Keratinocyte (primary cell): ENCODE measurements at regions not wholly inside any gene's neighbourhood (a gene's known extent, or its start where the extent isn't known, plus 50 kb on each side); places are given as distances from the start of the nearest gene placed in this dataset.

Experiments used
- DNase-seq: peaks from one replicate; pipeline ENCODE4 v3.0.0-alpha.2; 2011; ENCODE audit warnings: low read depth, missing footprints, low spot score
- FAIRE-seq: peaks from 2 replicates; lab custom pipeline; 2011; peaks lifted over from hg19 to GRCh38; lab: Jason Lieb, UNC
- H2AFZ ChIP-seq: 2 replicates; pipeline ENCODE4 v1.6.0; 2012; ENCODE audit warnings: low read length, control low read depth, inconsistent platforms; ENCODE audit not compliant: control insufficient read depth
- H3K27ac ChIP-seq: 2 replicates; pipeline ENCODE4 v1.5.1; 2011; ENCODE audit warnings: low read length; ENCODE audit not compliant: control insufficient read depth, insufficient read depth
- H3K27me3 ChIP-seq: 3 replicates; pipeline ENCODE4 v1.6.0; 2011; ENCODE audit warnings: low read length; ENCODE audit not compliant: control insufficient read depth, insufficient read depth; ENCODE audit errors: extremely low read depth
- H3K36me3 ChIP-seq, 2 experiments: 2 replicates in 1 of 2; 3 replicates in 1 of 2; pipeline ENCODE4 v1.5.1; 2011; ENCODE audit warnings: low read length in 2 of 2, mild to moderate bottlenecking in 1 of 2; ENCODE audit not compliant: control insufficient read depth in 2 of 2, insufficient read depth in 2 of 2; ENCODE audit errors: extremely low read depth in 1 of 2
- H3K4me1 ChIP-seq: 3 replicates; pipeline ENCODE4 v1.5.1; 2011; ENCODE audit warnings: low read length; ENCODE audit not compliant: control insufficient read depth, insufficient read depth; ENCODE audit errors: extremely low read depth
- H3K4me2 ChIP-seq: 3 replicates; pipeline ENCODE4 v1.6.0; 2011; ENCODE audit warnings: low read depth, low read length; ENCODE audit not compliant: control insufficient read depth, insufficient read depth; ENCODE audit errors: extremely low read depth
- H3K4me3 ChIP-seq, 3 experiments: fragments of 200-600 bp in 1 of 3; sonication (generic) in 1 of 3; 2 replicates in 2 of 3; 3 replicates in 1 of 3; pipeline ENCODE4 v1.5.1; 2011 to 2016; ENCODE audit warnings: low read length in 3 of 3, mild to moderate bottlenecking in 3 of 3, control low read depth in 2 of 3, inconsistent platforms in 1 of 3, low read depth in 1 of 3, mixed read lengths in 1 of 3, mixed run types in 1 of 3, moderate library complexity in 1 of 3; ENCODE audit not compliant: control insufficient read depth in 2 of 3, insufficient read depth in 2 of 3; ENCODE audit errors: extremely low read depth in 1 of 3
- H3K79me2 ChIP-seq: 2 replicates; pipeline ENCODE4 v1.6.0; 2012; ENCODE audit warnings: low read length; ENCODE audit not compliant: control insufficient read depth, insufficient read depth
- H3K9ac ChIP-seq: 3 replicates; pipeline ENCODE4 v1.6.0; 2011; ENCODE audit warnings: low read length; ENCODE audit not compliant: control insufficient read depth, insufficient read depth; ENCODE audit errors: extremely low read depth
- H3K9me1 ChIP-seq: 3 replicates; pipeline ENCODE4 v1.6.0; 2011; ENCODE audit warnings: low read length; ENCODE audit not compliant: control insufficient read depth, insufficient read depth; ENCODE audit errors: extremely low read depth
- H3K9me3 ChIP-seq: 2 replicates; pipeline ENCODE4 v1.5.1; 2012; ENCODE audit warnings: low read depth, low read length; ENCODE audit not compliant: control insufficient read depth
- H4K20me1 ChIP-seq: 3 replicates; pipeline ENCODE4 v1.6.0; 2011; ENCODE audit warnings: low read length; ENCODE audit not compliant: control insufficient read depth, insufficient read depth; ENCODE audit errors: extremely low read depth
- EZH2 ChIP-seq: IDR thresholded peaks from one replicate; pipeline ENCODE4 v1.6.1; 2012; ENCODE audit warnings: inconsistent platforms, mild to moderate bottlenecking, low read length, moderate library complexity
- dilution Hi-C: fragments of 300-500 bp; cut with MboI; formaldehyde crosslinking; loops from one replicate; pipeline ENCODE4 v1.7.0; 2020; ENCODE audit warnings: low sequenced_read_pairs; ENCODE audit not compliant: extremely low pct_ligation_motif_present
- TF ChIP-seq, protein P1 (sequence below), 3 experiments: IDR thresholded peaks in 1 of 3; conservative IDR thresholded peaks in 1 of 3; optimal IDR thresholded peaks in 1 of 3; 2 replicates in 2 of 3; 3 replicates in 1 of 3; pipeline versions ENCODE3 to v1.5.1; 2011; ENCODE audit warnings: low read length in 3 of 3, mild to moderate bottlenecking in 3 of 3, moderate library complexity in 2 of 3, control low read depth in 1 of 3, inconsistent platforms in 1 of 3; ENCODE audit not compliant: insufficient read depth in 2 of 3; ENCODE audit errors: extremely low read depth in 1 of 3

GRCh38 chr22:49290711-49291110 is 537.0 kb downstream of the BRD1 start:
- no peak for DNase-seq
- H3K9me3 ChIP-seq = peaks cover 10% of the 10 kb centered on the region
- H3K9me1 ChIP-seq = no peaks in the 10 kb centered on the region

GRCh38 chr22:49289822-49290679 is 537.6 kb downstream of the BRD1 start:
- H3K27me3 ChIP-seq = no peaks in the 10 kb centered on the region
- H3K27ac ChIP-seq = no peak overlapping the region
- peaks cover 12% of the 10 kb centered on the region for H3K9me3 ChIP-seq
- no peaks in the 10 kb centered on the region for H4K20me1 ChIP-seq
- no peak overlapping the region for H2AFZ ChIP-seq
- H3K4me3 ChIP-seq = no peak overlapping the region
- no peaks in the 10 kb centered on the region for H3K9me1 ChIP-seq
- H3K79me2 ChIP-seq = no peaks in the 10 kb centered on the region
- dilution Hi-C loops = no loop called here
- H3K4me1 ChIP-seq = no peaks in the 10 kb centered on the region
- FAIRE-seq (no peak), DNase-seq (no peak)
- TF ChIP-seq EZH2 = no peak
- no peak overlapping the region for H3K9ac ChIP-seq
- no peaks in the 10 kb centered on the region for H3K36me3 ChIP-seq
- H3K4me2 ChIP-seq = no peak overlapping the region

More at GRCh38 chr22:49290711-49291110, 537.0 kb downstream of the BRD1 start:
- Histone ChIP-seq H3K27me3 (no peaks in the 10 kb centered on the region), H3K4me2 (no peak overlapping the region), H3K4me1 (no peaks in the 10 kb centered on the region), H4K20me1 (no peaks in the 10 kb centered on the region), H3K36me3 (no peaks in the 10 kb centered on the region), H2AFZ (no peak overlapping the region), H3K79me2 (no peaks in the 10 kb centered on the region), H3K4me3 (no peak overlapping the region), H3K27ac (no peak overlapping the region), H3K9ac (no peak overlapping the region)
- no peak for FAIRE-seq
- dilution Hi-C loops = no loop called here
- TF ChIP-seq, protein P1, sequence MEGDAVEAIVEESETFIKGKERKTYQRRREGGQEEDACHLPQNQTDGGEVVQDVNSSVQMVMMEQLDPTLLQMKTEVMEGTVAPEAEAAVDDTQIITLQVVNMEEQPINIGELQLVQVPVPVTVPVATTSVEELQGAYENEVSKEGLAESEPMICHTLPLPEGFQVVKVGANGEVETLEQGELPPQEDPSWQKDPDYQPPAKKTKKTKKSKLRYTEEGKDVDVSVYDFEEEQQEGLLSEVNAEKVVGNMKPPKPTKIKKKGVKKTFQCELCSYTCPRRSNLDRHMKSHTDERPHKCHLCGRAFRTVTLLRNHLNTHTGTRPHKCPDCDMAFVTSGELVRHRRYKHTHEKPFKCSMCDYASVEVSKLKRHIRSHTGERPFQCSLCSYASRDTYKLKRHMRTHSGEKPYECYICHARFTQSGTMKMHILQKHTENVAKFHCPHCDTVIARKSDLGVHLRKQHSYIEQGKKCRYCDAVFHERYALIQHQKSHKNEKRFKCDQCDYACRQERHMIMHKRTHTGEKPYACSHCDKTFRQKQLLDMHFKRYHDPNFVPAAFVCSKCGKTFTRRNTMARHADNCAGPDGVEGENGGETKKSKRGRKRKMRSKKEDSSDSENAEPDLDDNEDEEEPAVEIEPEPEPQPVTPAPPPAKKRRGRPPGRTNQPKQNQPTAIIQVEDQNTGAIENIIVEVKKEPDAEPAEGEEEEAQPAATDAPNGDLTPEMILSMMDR (optimal IDR thresholded peaks at IDR 0.05 in 1 of 3, IDR thresholded peaks at IDR 0.05 in 1 of 3, conservative IDR thresholded peaks at IDR 0.05 in 1 of 3; ENCODE audit: extremely low read depth in 1 of 3, insufficient read depth in 2 of 3, low read length in 3 of 3) = no peak
- TF ChIP-seq EZH2 = no peak
